ENCODE measurements at regions not wholly inside any gene's neighbourhood (a gene's known extent, or its start where the extent isn't known, plus 50 kb on each side); places are given as distances from the start of the nearest gene placed in this dataset.
A peak's percentile ranks its signal among the peaks of the same experiment; 100 is the strongest.

- DNase-seq (no peak), ATAC-seq (no peak)
- H3K4me1 Mint-ChIP-seq, result no peaks in the 10 kb centered on the region
- no peaks in the 10 kb centered on the region for H3K9me3 Mint-ChIP-seq
- H3K4me3 Mint-ChIP-seq, result no peak overlapping the region
- H3K27me3 Mint-ChIP-seq, result no peaks in the 10 kb centered on the region
- H3K27ac Mint-ChIP-seq, result no peak overlapping the region
Observed at GRCh38 chr10:9992661-9993060, 1025.0 kb upstream of the CELF2 start.

GRCh38 chr10:9994131-9994530, 1023.5 kb upstream of the CELF2 start:
- no peak overlapping the region for H3K4me3 Mint-ChIP-seq
- DNase-seq (no peak), ATAC-seq (no peak)
- no peak overlapping the region for H3K27ac Mint-ChIP-seq
- H3K27me3 Mint-ChIP-seq, result no peaks in the 10 kb centered on the region
- H3K4me1 Mint-ChIP-seq, result no peaks in the 10 kb centered on the region
- H3K9me3 Mint-ChIP-seq, result no peaks in the 10 kb centered on the region

- ATAC-seq (no peak), DNase-seq (no peak)
- Mint-ChIP-seq H3K9me3 (no peaks in the 10 kb centered on the region), H3K4me1 (no peaks in the 10 kb centered on the region), H3K27me3 (no peaks in the 10 kb centered on the region), H3K27ac (no peak overlapping the region), H3K4me3 (no peak overlapping the region)
Observed at GRCh38 chr10:9999627-10000026, 1018.0 kb upstream of the CELF2 start.

GRCh38 chr10:10007957-10008356, 1009.7 kb upstream of the CELF2 start:
- DNase-seq, result no peak
- no peak overlapping the region for H3K27ac Mint-ChIP-seq
- no peak overlapping the region for H3K4me3 Mint-ChIP-seq
- ATAC-seq, result no peak
- H3K27me3 Mint-ChIP-seq, result peaks cover 12% of the 10 kb centered on the region
- no peaks in the 10 kb centered on the region for H3K9me3 Mint-ChIP-seq
- no peaks in the 10 kb centered on the region for H3K4me1 Mint-ChIP-seq

- Mint-ChIP-seq H3K9me3 (no peaks in the 10 kb centered on the region), H3K4me1 (no peaks in the 10 kb centered on the region), H3K4me3 (no peak overlapping the region), H3K27ac (no peak overlapping the region), H3K27me3 (peaks cover 11% of the 10 kb centered on the region)
- DNase-seq (no peak), ATAC-seq (no peak)
Observed at GRCh38 chr10:10010397-10010796, 1007.3 kb upstream of the CELF2 start.

GRCh38 chr10:10014846-10015245, 1002.8 kb upstream of the CELF2 start:
- Mint-ChIP-seq H3K9me3 (peaks cover 0 to 8% of the 10 kb centered on the region in 2 donors), H3K4me3 (no peak overlapping the region), H3K4me1 (no peaks in the 10 kb centered on the region), H3K27me3 (peaks cover 10% of the 10 kb centered on the region), H3K27ac (no peak overlapping the region)
- no peak for ATAC-seq
- DNase-seq, result no peak

- H3K4me3 Mint-ChIP-seq, result no peak overlapping the region
- no peak for DNase-seq
- peaks cover 11% of the 10 kb centered on the region for H3K27me3 Mint-ChIP-seq
- no peak overlapping the region for H3K27ac Mint-ChIP-seq
- ATAC-seq, result no peak
- no peaks in the 10 kb centered on the region for H3K4me1 Mint-ChIP-seq
- peaks cover 8 to 13% of the 10 kb centered on the region in 2 donors for H3K9me3 Mint-ChIP-seq
Observed at GRCh38 chr10:10017716-10018115, 1000.0 kb upstream of the CELF2 start.

GRCh38 chr10:10020945-10021344, 996.7 kb upstream of the CELF2 start:
- H3K9me3 Mint-ChIP-seq, result peaks cover 7 to 13% of the 10 kb centered on the region in 2 donors
- H3K4me3 Mint-ChIP-seq, result no peak overlapping the region
- H3K27me3 Mint-ChIP-seq, result peaks cover 11% of the 10 kb centered on the region
- no peak overlapping the region for H3K27ac Mint-ChIP-seq
- ATAC-seq, result no peak
- no peak for DNase-seq
- no peaks in the 10 kb centered on the region for H3K4me1 Mint-ChIP-seq

- H3K9me3 Mint-ChIP-seq, result no peaks in the 10 kb centered on the region
- no peaks in the 10 kb centered on the region for H3K4me1 Mint-ChIP-seq
- H3K4me3 Mint-ChIP-seq, result no peak overlapping the region
- peaks cover 6% of the 10 kb centered on the region for H3K27me3 Mint-ChIP-seq
- DNase-seq (no peak), ATAC-seq (no peak)
- no peak overlapping the region for H3K27ac Mint-ChIP-seq
Observed at GRCh38 chr10:10032991-10033390, 984.7 kb upstream of the CELF2 start.

GRCh38 chr10:10038348-10038747, 979.3 kb upstream of the CELF2 start:
- Mint-ChIP-seq H3K27me3 (no peaks in the 10 kb centered on the region), H3K27ac (no peak overlapping the region), H3K4me3 (no peak overlapping the region), H3K9me3 (no peaks in the 10 kb centered on the region), H3K4me1 (no peaks in the 10 kb centered on the region)
- no peak for DNase-seq
- no peak for ATAC-seq

- H3K4me1 Mint-ChIP-seq, result no peaks in the 10 kb centered on the region
- ATAC-seq, result no peak
- H3K27ac Mint-ChIP-seq, result no peak overlapping the region
- H3K4me3 Mint-ChIP-seq, result no peak overlapping the region
- DNase-seq, result no peak
- H3K9me3 Mint-ChIP-seq, result no peaks in the 10 kb centered on the region
- no peaks in the 10 kb centered on the region for H3K27me3 Mint-ChIP-seq
Observed at GRCh38 chr10:10039595-10039994, 978.1 kb upstream of the CELF2 start.

GRCh38 chr10:10043083-10043482, 974.6 kb upstream of the CELF2 start:
- DNase-seq (no peak), ATAC-seq (no peak)
- H3K4me3 Mint-ChIP-seq, result no peak overlapping the region
- H3K27ac Mint-ChIP-seq, result no peak overlapping the region
- peaks cover 7% of the 10 kb centered on the region for H3K27me3 Mint-ChIP-seq
- no peaks in the 10 kb centered on the region for H3K9me3 Mint-ChIP-seq
- no peaks in the 10 kb centered on the region for H3K4me1 Mint-ChIP-seq

GRCh38 chr10:10044922-10045764, 972.5 kb upstream of the CELF2 start:
- Mint-ChIP-seq H3K4me3 (no peak overlapping the region), H3K4me1 (no peaks in the 10 kb centered on the region), H3K27ac (no peak overlapping the region), H3K27me3 (peaks cover 8% of the 10 kb centered on the region), H3K9me3 (no peaks in the 10 kb centered on the region)
- no peak for ATAC-seq
- no peak for DNase-seq

GRCh38 chr10:10045765-10046028, 972.0 kb upstream of the CELF2 start:
- Mint-ChIP-seq H3K27me3 (peaks cover 9% of the 10 kb centered on the region), H3K9me3 (no peaks in the 10 kb centered on the region), H3K4me1 (no peaks in the 10 kb centered on the region), H3K4me3 (no peak overlapping the region), H3K27ac (no peak overlapping the region)
- ATAC-seq, result no peak
- no peak for DNase-seq

GRCh38 chr10:10047426-10047825, 970.2 kb upstream of the CELF2 start:
- DNase-seq, result no peak
- ATAC-seq, result no peak
- Mint-ChIP-seq H3K27me3 (peaks cover 14% of the 10 kb centered on the region), H3K9me3 (no peaks in the 10 kb centered on the region), H3K4me3 (no peak overlapping the region), H3K4me1 (no peaks in the 10 kb centered on the region), H3K27ac (peak overlapping the region in 1 of 2 donors; percentile 64)

- ATAC-seq (no peak), DNase-seq (no peak)
- Mint-ChIP-seq H3K9me3 (no peaks in the 10 kb centered on the region), H3K27me3 (peaks cover 22% of the 10 kb centered on the region), H3K4me3 (no peak overlapping the region), H3K27ac (no peak overlapping the region), H3K4me1 (no peaks in the 10 kb centered on the region)
Observed at GRCh38 chr10:10053051-10053450, 964.6 kb upstream of the CELF2 start.

GRCh38 chr10:10054466-10054865, 963.2 kb upstream of the CELF2 start:
- peaks cover 21% of the 10 kb centered on the region for H3K27me3 Mint-ChIP-seq
- ATAC-seq, result no peak
- H3K4me3 Mint-ChIP-seq, result no peak overlapping the region
- no peaks in the 10 kb centered on the region for H3K9me3 Mint-ChIP-seq
- no peak for DNase-seq
- H3K4me1 Mint-ChIP-seq, result no peaks in the 10 kb centered on the region
- no peak overlapping the region for H3K27ac Mint-ChIP-seq
